ENCODE measurements at regions not wholly inside any gene's neighbourhood (a gene's known extent, or its start where the extent isn't known, plus 50 kb on each side); places are given as distances from the start of the nearest gene placed in this dataset.

DNA sequence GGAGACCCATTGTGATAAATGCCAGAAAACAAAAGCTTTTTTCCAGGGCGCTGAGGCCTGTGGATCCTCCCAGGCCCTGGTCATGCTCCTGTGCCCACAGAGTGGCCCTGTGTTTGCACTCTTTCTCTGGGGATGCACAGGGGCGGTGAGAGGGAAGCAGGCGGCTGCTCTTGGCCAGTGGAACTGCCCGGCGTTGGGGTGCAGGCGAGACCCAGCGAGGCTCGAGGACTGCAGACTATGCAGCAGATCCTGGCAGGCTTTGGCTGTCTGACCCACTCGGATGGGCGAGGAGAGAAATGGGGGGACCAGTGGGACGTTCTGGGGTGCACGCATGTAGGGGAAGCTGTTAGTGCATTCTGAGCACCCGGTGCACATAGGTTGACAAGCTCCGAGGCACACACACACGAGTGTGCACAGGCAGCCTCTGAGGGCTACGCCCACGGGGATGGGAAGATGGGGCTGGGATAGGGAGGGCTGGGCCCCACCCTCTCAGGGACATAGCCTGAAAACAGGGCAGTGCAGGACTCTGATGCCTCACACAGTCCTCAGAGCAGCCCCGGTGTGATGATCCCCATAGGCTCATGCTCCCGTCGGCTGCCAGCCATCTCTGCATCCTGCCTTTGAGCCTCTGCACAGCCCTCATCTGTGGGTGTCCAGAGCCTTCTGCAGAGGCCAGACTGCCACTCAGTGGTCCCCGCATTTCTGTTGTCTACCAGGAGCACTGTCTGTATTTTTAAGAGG is 1233.5 kb downstream of the BRD1 start:
- Histone ChIP-seq H4K20me1 (ENCODE audit: insufficient read depth, low read length) (no peaks in the 10 kb centered on the region), H3K18ac (ENCODE audit: low read depth, low read length) (no peak overlapping the region), H2BK120ac (ENCODE audit: low read depth, low read length) (no peak overlapping the region), H4K8ac (ENCODE audit: low read depth in 2 of 2, low read length in 2 of 2) (no peak overlapping the region), H2AK9ac (replicated peaks; ENCODE audit: low read depth, low read length, poor library complexity) (no peak overlapping the region), H3K9me3 (ENCODE audit: control insufficient read depth, insufficient read depth, low read length) (peaks cover 62% of the 10 kb centered on the region), H3K4me1 (ENCODE audit: control insufficient read depth, insufficient read depth, low read length) (no peaks in the 10 kb centered on the region), H2AK5ac (ENCODE audit: low read depth, low read length) (no peak overlapping the region), H3K14ac (replicated peaks; ENCODE audit: low read depth, low read length) (no peak overlapping the region), H3K36me3 (ENCODE audit: control insufficient read depth, insufficient read depth, low read length) (no peaks in the 10 kb centered on the region), H3K9ac (ENCODE audit: low read depth, low read length) (no peak overlapping the region), H3K79me1 (ENCODE audit: low read depth in 1 of 2, low read length in 2 of 2) (no peaks in the 10 kb centered on the region), H3K9me1 (ENCODE audit: insufficient read depth, low read length) (no peaks in the 10 kb centered on the region), H3K4me2 (ENCODE audit: low read depth, low read length) (no peak overlapping the region), H3K4me3 (ENCODE audit: insufficient read depth, low read depth, low read length) (no peak overlapping the region), H4K5ac (ENCODE audit: low read depth, low read length) (no peak overlapping the region), H3K23ac (ENCODE audit: low read depth, low read length) (no peak overlapping the region), H3K4ac (ENCODE audit: low read depth, low read length) (no peak overlapping the region), H3K27me3 (ENCODE audit: control insufficient read depth, insufficient read depth, low read length) (no peaks in the 10 kb centered on the region), H2BK5ac (ENCODE audit: low read depth, low read length, poor library complexity, severe bottlenecking) (no peak overlapping the region), H2BK20ac (ENCODE audit: low read depth, low read length) (no peak overlapping the region), H2AFZ (replicated peaks; ENCODE audit: low read length, poor library complexity) (no peak overlapping the region), H3K27ac (ENCODE audit: insufficient read depth, low read length) (no peak overlapping the region), H4K91ac (ENCODE audit: insufficient read depth, low read depth, low read length) (no peak overlapping the region), H3K56ac (ENCODE audit: extremely low read depth, insufficient read depth, low read length) (no peak overlapping the region), H2BK15ac (ENCODE audit: low read depth, low read length) (no peak overlapping the region)
- DNase-seq (no peak), ATAC-seq (ENCODE audit: low read depth) (no peak)
- CTCF ChIA-PET, result no interaction called here
- dilution Hi-C loops (cut with HindIII; ENCODE audit: low sequenced_read_pairs, unreplicated experiment) (no loop called here), intact Hi-C loops (cut with micrococcal nuclease) (no loop called here), in situ Hi-C loops (cut with MboI; ENCODE audit: low sequenced_read_pairs) (no loop called here)
- no TSS peak for BruUV-seq (replicated peaks)
- 62% methylated on average over 7 of the region's 21 CpGs; no CpG with 5 or more reads in 1 of the 2 experiments for WGBS, 2 experiments (ENCODE audit: extremely low coverage in 2 of 2, insufficient read length in 1 of 2)
- no peak for TF ChIP-seq CEBPB (IDR thresholded peaks at IDR 0.05; ENCODE audit: low read depth, low read length)
- TF ChIP-seq NFE2L2 (IDR thresholded peaks at IDR 0.05; ENCODE audit: low read depth, low read length), result no peak
- TF ChIP-seq RAD21 (IDR thresholded peaks at IDR 0.05; ENCODE audit: low read length), result no peak
- TF ChIP-seq CHD1 (IDR thresholded peaks at IDR 0.05; ENCODE audit: low read depth, low read length), result no peak
- TF ChIP-seq RFX5 (IDR thresholded peaks at IDR 0.05; ENCODE audit: low read depth, low read length), result no peak
- no peak for TF ChIP-seq MXI1 (IDR thresholded peaks at IDR 0.05; ENCODE audit: borderline replicate concordance, low read depth, low read length)
- no peak for TF ChIP-seq FOS (IDR thresholded peaks at IDR 0.05; ENCODE audit: low read depth, low read length)
- no peak for TF ChIP-seq POLR2A (IDR thresholded peaks at IDR 0.05; ENCODE audit: low read depth, low read length)
- TF ChIP-seq, protein P1, sequence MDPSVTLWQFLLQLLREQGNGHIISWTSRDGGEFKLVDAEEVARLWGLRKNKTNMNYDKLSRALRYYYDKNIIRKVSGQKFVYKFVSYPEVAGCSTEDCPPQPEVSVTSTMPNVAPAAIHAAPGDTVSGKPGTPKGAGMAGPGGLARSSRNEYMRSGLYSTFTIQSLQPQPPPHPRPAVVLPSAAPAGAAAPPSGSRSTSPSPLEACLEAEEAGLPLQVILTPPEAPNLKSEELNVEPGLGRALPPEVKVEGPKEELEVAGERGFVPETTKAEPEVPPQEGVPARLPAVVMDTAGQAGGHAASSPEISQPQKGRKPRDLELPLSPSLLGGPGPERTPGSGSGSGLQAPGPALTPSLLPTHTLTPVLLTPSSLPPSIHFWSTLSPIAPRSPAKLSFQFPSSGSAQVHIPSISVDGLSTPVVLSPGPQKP (IDR thresholded peaks at IDR 0.05; ENCODE audit: borderline replicate concordance, low read depth, low read length), result no peak
- no peak for TF ChIP-seq MAFK (IDR thresholded peaks at IDR 0.05; ENCODE audit: low read depth, low read length)
- TF ChIP-seq MAZ (IDR thresholded peaks at IDR 0.05; ENCODE audit: borderline replicate concordance, low read depth, low read length), result no peak
- no peak for TF ChIP-seq SMC3 (IDR thresholded peaks at IDR 0.05; ENCODE audit: low read depth, low read length)
- no peak for TF ChIP-seq BHLHE40 (IDR thresholded peaks at IDR 0.05; ENCODE audit: low read depth, low read length)
- TF ChIP-seq, protein P2, sequence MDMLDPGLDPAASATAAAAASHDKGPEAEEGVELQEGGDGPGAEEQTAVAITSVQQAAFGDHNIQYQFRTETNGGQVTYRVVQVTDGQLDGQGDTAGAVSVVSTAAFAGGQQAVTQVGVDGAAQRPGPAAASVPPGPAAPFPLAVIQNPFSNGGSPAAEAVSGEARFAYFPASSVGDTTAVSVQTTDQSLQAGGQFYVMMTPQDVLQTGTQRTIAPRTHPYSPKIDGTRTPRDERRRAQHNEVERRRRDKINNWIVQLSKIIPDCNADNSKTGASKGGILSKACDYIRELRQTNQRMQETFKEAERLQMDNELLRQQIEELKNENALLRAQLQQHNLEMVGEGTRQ (IDR thresholded peaks at IDR 0.05; ENCODE audit: low read depth, low read length), result no peak
- TF ChIP-seq, protein P3, sequence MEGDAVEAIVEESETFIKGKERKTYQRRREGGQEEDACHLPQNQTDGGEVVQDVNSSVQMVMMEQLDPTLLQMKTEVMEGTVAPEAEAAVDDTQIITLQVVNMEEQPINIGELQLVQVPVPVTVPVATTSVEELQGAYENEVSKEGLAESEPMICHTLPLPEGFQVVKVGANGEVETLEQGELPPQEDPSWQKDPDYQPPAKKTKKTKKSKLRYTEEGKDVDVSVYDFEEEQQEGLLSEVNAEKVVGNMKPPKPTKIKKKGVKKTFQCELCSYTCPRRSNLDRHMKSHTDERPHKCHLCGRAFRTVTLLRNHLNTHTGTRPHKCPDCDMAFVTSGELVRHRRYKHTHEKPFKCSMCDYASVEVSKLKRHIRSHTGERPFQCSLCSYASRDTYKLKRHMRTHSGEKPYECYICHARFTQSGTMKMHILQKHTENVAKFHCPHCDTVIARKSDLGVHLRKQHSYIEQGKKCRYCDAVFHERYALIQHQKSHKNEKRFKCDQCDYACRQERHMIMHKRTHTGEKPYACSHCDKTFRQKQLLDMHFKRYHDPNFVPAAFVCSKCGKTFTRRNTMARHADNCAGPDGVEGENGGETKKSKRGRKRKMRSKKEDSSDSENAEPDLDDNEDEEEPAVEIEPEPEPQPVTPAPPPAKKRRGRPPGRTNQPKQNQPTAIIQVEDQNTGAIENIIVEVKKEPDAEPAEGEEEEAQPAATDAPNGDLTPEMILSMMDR (conservative IDR thresholded peaks at IDR 0.05; ENCODE audit: low read depth, low read length), result no peak
- no peak for TF ChIP-seq RCOR1 (IDR thresholded peaks at IDR 0.05; ENCODE audit: insufficient replicate concordance, low read length)
- POLR2A ChIA-PET (ENCODE audit: unreplicated experiment), result no interaction called here

Measured in IMR-90 (cell line).